IMR-90 (cell line): ENCODE measurements at regions not wholly inside any gene's neighbourhood (a gene's known extent, or its start where the extent isn't known, plus 50 kb on each side); places are given as distances from the start of the nearest gene placed in this dataset.
A peak's percentile ranks its signal among the peaks of the same experiment; 100 is the strongest.

Source experiments
- BHLHE40 ChIP-seq: fragments of 150-350 bp; IDR thresholded peaks from 2 replicates; pipeline ENCODE4 v1.6.1; 2016; ENCODE audit warnings: mild to moderate bottlenecking, low read depth, low read length
- CEBPB ChIP-seq: IDR thresholded peaks from 2 replicates; pipeline ENCODE4 v1.6.1; 2012; ENCODE audit warnings: low read depth, low read length, improper control_type of control experiment
- CTCF ChIP-seq: conservative IDR thresholded peaks from 2 replicates; pipeline ENCODE4 v1.5.1; 2012; ENCODE audit warnings: mild to moderate bottlenecking, low read depth, low read length, improper control_type of control experiment
- MAFK ChIP-seq: IDR thresholded peaks from 2 replicates; pipeline ENCODE4 v1.6.1; 2012; ENCODE audit warnings: low read depth, low read length, improper control_type of control experiment
- MAZ ChIP-seq: IDR thresholded peaks from 2 replicates; pipeline ENCODE4 v1.6.1; 2012; ENCODE audit warnings: low read depth, mild to moderate bottlenecking, low read length, improper control_type of control experiment, moderate library complexity, borderline replicate concordance
- MXI1 ChIP-seq: IDR thresholded peaks from 2 replicates; pipeline ENCODE4 v1.6.1; 2012; ENCODE audit warnings: low read depth, mild to moderate bottlenecking, low read length, moderate library complexity, borderline replicate concordance
- POLR2A ChIP-seq: IDR thresholded peaks from 2 replicates; pipeline ENCODE4 v1.6.1; 2012; ENCODE audit warnings: mild to moderate bottlenecking, low read depth, low read length
- RAD21 ChIP-seq: IDR thresholded peaks from 2 replicates; pipeline ENCODE4 v1.6.1; 2012; ENCODE audit warnings: low read length, improper control_type of control experiment
- RCOR1 ChIP-seq: IDR thresholded peaks from 2 replicates; pipeline ENCODE4 v1.6.1; 2012; ENCODE audit warnings: mild to moderate bottlenecking, low read length, improper control_type of control experiment; ENCODE audit not compliant: insufficient replicate concordance

GRCh38 chr15:66617137-66618090 lies 51.6 kb upstream of the LCTL start:
- TF ChIP-seq RCOR1 (no peak), CTCF (no peak), MXI1 (no peak), POLR2A (peak; percentile 52; the same call in 1 of the 2 replicates), BHLHE40 (no peak), RAD21 (no peak), MAZ (no peak), CEBPB (no peak), MAFK (no peak)
